OCI-LY1 (cell line): ENCODE measurements at regions not wholly inside any gene's neighbourhood (a gene's known extent, or its start where the extent isn't known, plus 50 kb on each side); places are given as distances from the start of the nearest gene placed in this dataset.

Experiments
- H2AFZ ChIP-seq: fragments of 200-600 bp; sonication (generic), shearing (Covaris generic); 2 replicates; pipeline ENCODE4 v1.6.0; 2014; ENCODE audit warnings: antibody characterized with exemption, mild to moderate bottlenecking, low read length
- H3F3A ChIP-seq: fragments of 200-600 bp; sonication (generic), shearing (Covaris generic); 2 replicates; pipeline ENCODE4 v1.6.0; 2014; ENCODE audit warnings: mild to moderate bottlenecking, antibody characterized with exemption, low read length, moderate library complexity; ENCODE audit not compliant: insufficient read depth
- H3K27ac ChIP-seq: fragments of 200-600 bp; sonication (generic); 2 replicates; pipeline ENCODE4 v1.5.1; 2014; ENCODE audit warnings: low read length, mixed run types, mild to moderate bottlenecking, low read depth; ENCODE audit not compliant: poor library complexity, severe bottlenecking
- H3K27me3 ChIP-seq: fragments of 200-600 bp; sonication (generic); 2 replicates; pipeline ENCODE4 v1.6.0; 2014; ENCODE audit warnings: antibody characterized with exemption, mild to moderate bottlenecking, low read length, moderate library complexity; ENCODE audit not compliant: insufficient read depth
- H3K36me3 ChIP-seq: fragments of 200-600 bp; sonication (generic); 2 replicates; pipeline ENCODE4 v1.6.1; 2014; ENCODE audit warnings: mild to moderate bottlenecking, antibody characterized with exemption, low read length, moderate library complexity, mixed read lengths; ENCODE audit not compliant: insufficient read depth
- H3K4me1 ChIP-seq: fragments of 200-600 bp; sonication (generic); 2 replicates; pipeline ENCODE4 v1.5.1; 2014; ENCODE audit warnings: mild to moderate bottlenecking, low read length, moderate library complexity; ENCODE audit not compliant: insufficient read depth, severe bottlenecking
- H3K4me2 ChIP-seq: fragments of 200-600 bp; sonication (generic), shearing (Covaris generic); 2 replicates; pipeline ENCODE4 v1.6.1; 2014; ENCODE audit warnings: low read length
- H3K4me3 ChIP-seq: fragments of 200-600 bp; sonication (generic); 2 replicates; pipeline ENCODE4 v1.5.1; 2014; ENCODE audit warnings: low read length, low read depth, mild to moderate bottlenecking, mixed read lengths; ENCODE audit not compliant: poor library complexity, severe bottlenecking
- H3K79me2 ChIP-seq: fragments of 200-600 bp; shearing (Covaris generic); 2 replicates; pipeline ENCODE4 v1.6.1; 2016; ENCODE audit warnings: mixed run types, low read length, mixed read lengths; ENCODE audit not compliant: insufficient read depth
- H3K9ac ChIP-seq: fragments of 200-600 bp; sonication (generic), shearing (Covaris generic); 2 replicates; pipeline ENCODE4 v1.6.1; 2014; ENCODE audit warnings: mild to moderate bottlenecking, low read length, mixed read lengths
- H3K9me2 ChIP-seq: fragments of 200-600 bp; sonication (generic), shearing (Covaris generic); 2 replicates; pipeline ENCODE4 v1.6.1; 2014; ENCODE audit warnings: low read depth, mild to moderate bottlenecking, low read length, mixed read lengths
- H3K9me3 ChIP-seq: fragments of 200-600 bp; shearing (Covaris generic); 2 replicates; pipeline ENCODE4 v1.6.1; 2014; ENCODE audit warnings: low read length, mixed read lengths
- H4K20me1 ChIP-seq: fragments of 200-600 bp; sonication (generic), shearing (Covaris generic); 2 replicates; pipeline ENCODE4 v1.6.0; 2016; ENCODE audit warnings: mild to moderate bottlenecking, low read length; ENCODE audit not compliant: insufficient read depth
- CTCF ChIP-seq: fragments of 200-600 bp; sonication (generic), shearing (Covaris generic); IDR thresholded peaks from 2 replicates; pipeline ENCODE4 v1.5.1; 2017; ENCODE audit warnings: mild to moderate bottlenecking, antibody characterized with exemption, low read length, moderate library complexity, mixed read lengths
- EZH2 ChIP-seq: fragments of 200-600 bp; sonication (generic), shearing (Covaris generic); IDR thresholded peaks from 2 replicates; pipeline ENCODE4 v1.8.0; 2017; ENCODE audit warnings: borderline replicate concordance, mixed run types, mild to moderate bottlenecking, antibody characterized with exemption, low read length, moderate library complexity, mixed read lengths

GRCh38 chr21:39115576-39116235 lies 67.5 kb downstream of the PSMG1 start:
- Histone ChIP-seq H3K4me3 (no peak overlapping the region), H3K9me2 (no peaks in the 10 kb centered on the region), H3K4me1 (no peaks in the 10 kb centered on the region), H2AFZ (no peak overlapping the region), H3K36me3 (no peaks in the 10 kb centered on the region), H3K27ac (no peak overlapping the region), H3K9me3 (no peaks in the 10 kb centered on the region), H4K20me1 (no peaks in the 10 kb centered on the region), H3K27me3 (peaks cover under 1% of the 10 kb centered on the region; the same call in 1 of the 2 replicates), H3F3A (no peaks in the 10 kb centered on the region), H3K4me2 (no peak overlapping the region), H3K9ac (no peak overlapping the region), H3K79me2 (no peaks in the 10 kb centered on the region)
- TF ChIP-seq CTCF (no peak), EZH2 (no peak)

DNA sequence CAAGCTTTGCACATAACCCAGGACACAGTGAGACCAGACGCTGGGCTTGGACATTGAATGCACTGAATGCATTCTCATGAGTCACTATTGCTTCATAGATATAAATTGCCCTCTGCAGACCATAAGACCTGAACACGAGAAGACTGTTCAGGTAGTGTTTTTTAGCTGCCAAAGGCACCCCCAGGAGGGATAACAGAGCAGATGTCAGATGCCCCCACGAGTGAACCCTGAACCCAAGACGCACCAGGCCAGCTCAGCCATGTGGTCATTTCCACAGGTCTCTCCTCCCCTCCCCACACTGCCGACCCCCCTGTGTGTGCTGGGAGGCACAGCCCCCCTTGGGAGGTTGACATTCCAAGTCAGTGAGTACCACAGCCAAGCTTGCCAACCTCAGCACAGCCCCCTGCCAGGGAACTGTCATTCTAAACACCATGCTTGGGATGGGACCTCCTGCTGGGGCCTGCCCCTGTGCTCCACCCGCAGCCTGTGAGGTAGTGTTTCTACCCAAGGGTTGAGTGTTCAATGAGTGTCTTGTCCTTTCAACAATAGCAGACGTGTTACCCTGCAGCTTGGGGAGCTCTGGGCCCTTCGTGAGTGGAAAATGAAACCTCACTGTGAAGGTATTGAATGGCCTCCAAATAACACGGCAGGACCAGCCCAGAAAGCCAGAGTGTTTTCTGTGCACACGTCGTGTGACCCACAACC lies 68.2 kb downstream of the PSMG1 start:
- no peaks in the 10 kb centered on the region for H3F3A ChIP-seq
- H3K4me1 ChIP-seq: no peaks in the 10 kb centered on the region
- H3K4me3 ChIP-seq: no peak overlapping the region
- H3K27ac ChIP-seq: no peak overlapping the region
- H3K9me3 ChIP-seq: no peaks in the 10 kb centered on the region
- no peaks in the 10 kb centered on the region for H3K79me2 ChIP-seq
- no peaks in the 10 kb centered on the region for H3K36me3 ChIP-seq
- no peak overlapping the region for H3K4me2 ChIP-seq
- no peaks in the 10 kb centered on the region for H4K20me1 ChIP-seq
- no peak overlapping the region for H3K9ac ChIP-seq
- peaks cover 6% of the 10 kb centered on the region; the same call in 1 of the 2 replicates for H3K27me3 ChIP-seq
- H3K9me2 ChIP-seq: no peaks in the 10 kb centered on the region
- H2AFZ ChIP-seq: no peak overlapping the region
- no peak for TF ChIP-seq EZH2
- TF ChIP-seq CTCF: no peak

DNA sequence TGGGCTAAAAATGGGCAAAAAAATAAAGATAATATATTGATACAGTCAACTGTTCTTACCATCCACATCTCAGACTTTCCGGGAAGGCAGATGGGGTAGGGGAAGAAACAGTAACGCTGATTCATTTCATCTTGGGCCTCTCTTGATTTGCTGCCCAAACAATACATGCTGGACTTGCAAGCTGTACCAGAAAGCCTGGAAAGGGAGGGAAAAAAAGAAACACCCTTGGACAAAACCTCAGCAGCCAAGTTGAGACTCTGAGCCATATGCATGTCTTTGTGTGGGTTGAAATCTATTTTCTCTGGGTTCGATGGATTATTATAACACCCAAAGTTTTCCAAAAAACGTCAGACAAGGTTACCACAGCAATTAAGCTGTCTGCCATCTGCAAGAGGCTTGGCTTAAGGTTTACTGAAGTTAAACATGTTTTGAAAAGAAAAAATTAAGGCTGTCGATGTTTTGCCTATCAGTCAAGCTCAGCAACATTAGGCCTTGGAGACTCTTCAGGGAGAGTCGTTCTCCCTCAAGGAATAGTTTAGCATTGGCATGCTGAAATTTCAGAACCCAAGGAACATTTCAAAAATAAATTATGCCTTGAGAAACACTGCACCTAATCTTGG lies 71.2 kb downstream of the PSMG1 start:
- no peaks in the 10 kb centered on the region for H3K9me3 ChIP-seq
- no peaks in the 10 kb centered on the region for H3K4me1 ChIP-seq
- TF ChIP-seq CTCF (no peak), EZH2 (no peak)
- no peaks in the 10 kb centered on the region for H3K9me2 ChIP-seq
- H3K9ac ChIP-seq: no peak overlapping the region
- no peak overlapping the region for H2AFZ ChIP-seq
- no peaks in the 10 kb centered on the region for H3F3A ChIP-seq
- H3K27me3 ChIP-seq: peaks cover 6% of the 10 kb centered on the region; the same call in 1 of the 2 replicates
- H3K4me3 ChIP-seq: no peak overlapping the region
- H3K4me2 ChIP-seq: no peak overlapping the region
- H3K27ac ChIP-seq: no peak overlapping the region
- H4K20me1 ChIP-seq: no peaks in the 10 kb centered on the region
- H3K36me3 ChIP-seq: no peaks in the 10 kb centered on the region
- H3K79me2 ChIP-seq: no peaks in the 10 kb centered on the region
